ENCODE measurements at regions not wholly inside any gene's neighbourhood (a gene's known extent, or its start where the extent isn't known, plus 50 kb on each side); places are given as distances from the start of the nearest gene placed in this dataset.

- no peak for TF ChIP-seq EZH2 (IDR thresholded peaks at IDR 0.05; ENCODE audit: borderline replicate concordance, low read depth, low read length, poor library complexity, severe bottlenecking)
- TF ChIP-seq CTCF (conservative IDR thresholded peaks at IDR 0.05; ENCODE audit: low read depth, low read length): no peak
These were observed 187.4 kb downstream of the KLHL28 start for GRCh38 chr14:44774396-44774795.
